ENCODE measurements at regions not wholly inside any gene's neighbourhood (a gene's known extent, or its start where the extent isn't known, plus 50 kb on each side); places are given as distances from the start of the nearest gene placed in this dataset.

GRCh38 chrX:122363112-122363795, 820.8 kb upstream of the GRIA3 start:
- TF ChIP-seq POLR2A (IDR thresholded peaks at IDR 0.05) (no peak), EP300 (IDR thresholded peaks at IDR 0.05) (no peak)
- TF ChIP-seq, protein P1, sequence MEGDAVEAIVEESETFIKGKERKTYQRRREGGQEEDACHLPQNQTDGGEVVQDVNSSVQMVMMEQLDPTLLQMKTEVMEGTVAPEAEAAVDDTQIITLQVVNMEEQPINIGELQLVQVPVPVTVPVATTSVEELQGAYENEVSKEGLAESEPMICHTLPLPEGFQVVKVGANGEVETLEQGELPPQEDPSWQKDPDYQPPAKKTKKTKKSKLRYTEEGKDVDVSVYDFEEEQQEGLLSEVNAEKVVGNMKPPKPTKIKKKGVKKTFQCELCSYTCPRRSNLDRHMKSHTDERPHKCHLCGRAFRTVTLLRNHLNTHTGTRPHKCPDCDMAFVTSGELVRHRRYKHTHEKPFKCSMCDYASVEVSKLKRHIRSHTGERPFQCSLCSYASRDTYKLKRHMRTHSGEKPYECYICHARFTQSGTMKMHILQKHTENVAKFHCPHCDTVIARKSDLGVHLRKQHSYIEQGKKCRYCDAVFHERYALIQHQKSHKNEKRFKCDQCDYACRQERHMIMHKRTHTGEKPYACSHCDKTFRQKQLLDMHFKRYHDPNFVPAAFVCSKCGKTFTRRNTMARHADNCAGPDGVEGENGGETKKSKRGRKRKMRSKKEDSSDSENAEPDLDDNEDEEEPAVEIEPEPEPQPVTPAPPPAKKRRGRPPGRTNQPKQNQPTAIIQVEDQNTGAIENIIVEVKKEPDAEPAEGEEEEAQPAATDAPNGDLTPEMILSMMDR (IDR thresholded peaks at IDR 0.05) = no peak

All from ovary (tissue), 3 donors.